ENCODE measurements at regions not wholly inside any gene's neighbourhood (a gene's known extent, or its start where the extent isn't known, plus 50 kb on each side); places are given as distances from the start of the nearest gene placed in this dataset.

- TF ChIP-seq, protein P1, sequence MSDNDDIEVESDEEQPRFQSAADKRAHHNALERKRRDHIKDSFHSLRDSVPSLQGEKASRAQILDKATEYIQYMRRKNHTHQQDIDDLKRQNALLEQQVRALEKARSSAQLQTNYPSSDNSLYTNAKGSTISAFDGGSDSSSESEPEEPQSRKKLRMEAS (IDR thresholded peaks at IDR 0.05), result no peak
- no peak for TF ChIP-seq EP300 (IDR thresholded peaks at IDR 0.05; ENCODE audit: borderline replicate concordance)
- TF ChIP-seq CEBPB (IDR thresholded peaks at IDR 0.05), result no peak
- no peak for TF ChIP-seq EGR1 (IDR thresholded peaks at IDR 0.05)
Observed at GRCh38 chr16:86455116-86455515, 55.2 kb upstream of the FOXF1 start.

DNA sequence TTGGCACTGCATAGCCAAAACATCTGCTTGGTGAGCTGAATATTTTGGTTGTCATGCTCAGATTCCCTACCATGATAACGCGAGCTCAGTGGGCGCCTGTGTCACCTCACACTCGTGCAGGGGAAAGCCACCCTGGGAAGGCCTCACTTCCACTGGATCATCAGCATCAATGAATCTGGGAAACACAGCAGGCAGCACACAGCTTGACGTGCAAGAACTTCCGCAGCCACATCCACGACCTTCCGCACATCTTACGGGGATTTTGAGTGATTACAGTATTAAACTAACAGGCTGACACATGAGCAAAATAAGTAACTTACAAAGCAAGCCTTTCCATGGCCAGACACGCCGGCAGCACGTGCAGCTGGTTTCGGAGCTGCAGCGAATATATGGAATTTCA is 54.7 kb upstream of the FOXF1 start:
- no peak for TF ChIP-seq YY1 (IDR thresholded peaks at IDR 0.05; ENCODE audit: low read depth)
- TF ChIP-seq NFIC (IDR thresholded peaks at IDR 0.05), result no peak
- TF ChIP-seq CEBPB (IDR thresholded peaks at IDR 0.05), result no peak
- no peak for TF ChIP-seq ZBTB7A (IDR thresholded peaks at IDR 0.05; ENCODE audit: low read depth)
- no peak for TF ChIP-seq TEAD4 (IDR thresholded peaks at IDR 0.05)
- TF ChIP-seq, protein P1 (IDR thresholded peaks at IDR 0.05), result no peak

GRCh38 chr16:86457501-86458148 is 52.7 kb upstream of the FOXF1 start:
- TF ChIP-seq RAD21 (IDR thresholded peaks at IDR 0.05; ENCODE audit: low read depth), result no peak
- TF ChIP-seq CREB1 (IDR thresholded peaks at IDR 0.05; ENCODE audit: low read depth), result no peak
- TF ChIP-seq EP300 (IDR thresholded peaks at IDR 0.05; ENCODE audit: borderline replicate concordance), result no peak
- no peak for TF ChIP-seq REST (IDR thresholded peaks at IDR 0.05; ENCODE audit: low read depth)
- TF ChIP-seq NFIC (IDR thresholded peaks at IDR 0.05), result no peak
- TF ChIP-seq FOXM1 (IDR thresholded peaks at IDR 0.05; ENCODE audit: borderline replicate concordance, low read depth), result no peak
- TF ChIP-seq, protein P1 (IDR thresholded peaks at IDR 0.05), result no peak
- no peak for TF ChIP-seq EGR1 (IDR thresholded peaks at IDR 0.05)
- no peak for TF ChIP-seq YY1 (IDR thresholded peaks at IDR 0.05; ENCODE audit: low read depth)
- no peak for TF ChIP-seq TEAD4 (IDR thresholded peaks at IDR 0.05)
- TF ChIP-seq ZBTB7A (IDR thresholded peaks at IDR 0.05; ENCODE audit: low read depth), result no peak
- TF ChIP-seq CEBPB (IDR thresholded peaks at IDR 0.05), result no peak
- TF ChIP-seq TAF1 (IDR thresholded peaks at IDR 0.05; ENCODE audit: low read depth), result no peak
- no peak for TF ChIP-seq TCF12 (IDR thresholded peaks at IDR 0.05; ENCODE audit: low read depth)
- TF ChIP-seq USF1 (IDR thresholded peaks at IDR 0.05), result no peak

- TF ChIP-seq FOXM1 (IDR thresholded peaks at IDR 0.05; ENCODE audit: borderline replicate concordance, low read depth) (no peak), RAD21 (IDR thresholded peaks at IDR 0.05; ENCODE audit: low read depth) (no peak), CREB1 (IDR thresholded peaks at IDR 0.05; ENCODE audit: low read depth) (no peak), USF1 (IDR thresholded peaks at IDR 0.05) (no peak), EGR1 (IDR thresholded peaks at IDR 0.05) (no peak), YY1 (IDR thresholded peaks at IDR 0.05; ENCODE audit: low read depth) (no peak), TCF12 (IDR thresholded peaks at IDR 0.05; ENCODE audit: low read depth) (no peak), NFIC (IDR thresholded peaks at IDR 0.05) (no peak), TAF1 (IDR thresholded peaks at IDR 0.05; ENCODE audit: low read depth) (no peak), ZBTB7A (IDR thresholded peaks at IDR 0.05; ENCODE audit: low read depth) (no peak)
- TF ChIP-seq, protein P1 (IDR thresholded peaks at IDR 0.05), result no peak
Observed at GRCh38 chr16:86458149-86458777, 52.1 kb upstream of the FOXF1 start.

GRCh38 chr16:86459266-86459665 is 51.1 kb upstream of the FOXF1 start:
- TF ChIP-seq EGR1 (IDR thresholded peaks at IDR 0.05) (no peak), TAF1 (IDR thresholded peaks at IDR 0.05; ENCODE audit: low read depth) (no peak), RAD21 (IDR thresholded peaks at IDR 0.05; ENCODE audit: low read depth) (no peak), FOXM1 (IDR thresholded peaks at IDR 0.05; ENCODE audit: borderline replicate concordance, low read depth) (no peak), EP300 (IDR thresholded peaks at IDR 0.05; ENCODE audit: borderline replicate concordance) (no peak), CREB1 (IDR thresholded peaks at IDR 0.05; ENCODE audit: low read depth) (no peak), CEBPB (IDR thresholded peaks at IDR 0.05) (no peak), YY1 (IDR thresholded peaks at IDR 0.05; ENCODE audit: low read depth) (no peak), TEAD4 (IDR thresholded peaks at IDR 0.05) (no peak)
- TF ChIP-seq, protein P1 (IDR thresholded peaks at IDR 0.05), result no peak

All from Ishikawa (cell line).